PC-3 (cell line): ENCODE measurements at regions not wholly inside any gene's neighbourhood (a gene's known extent, or its start where the extent isn't known, plus 50 kb on each side); places are given as distances from the start of the nearest gene placed in this dataset.

Source experiments
- EZH2 ChIP-seq: fragments of 300-600 bp; sonication (generic); IDR thresholded peaks from one replicate; pipeline ENCODE4 v1.6.1; 2017; ENCODE audit warnings: antibody characterized with exemption, mild to moderate bottlenecking, low read length; ENCODE audit not compliant: unreplicated experiment
- TF ChIP-seq, protein P1 (sequence below): fragments of 300-600 bp; sonication (generic); conservative IDR thresholded peaks from 2 replicates; pipeline ENCODE4 v1.5.1; 2017; ENCODE audit warnings: antibody characterized with exemption, low read depth, mild to moderate bottlenecking, low read length

DNA sequence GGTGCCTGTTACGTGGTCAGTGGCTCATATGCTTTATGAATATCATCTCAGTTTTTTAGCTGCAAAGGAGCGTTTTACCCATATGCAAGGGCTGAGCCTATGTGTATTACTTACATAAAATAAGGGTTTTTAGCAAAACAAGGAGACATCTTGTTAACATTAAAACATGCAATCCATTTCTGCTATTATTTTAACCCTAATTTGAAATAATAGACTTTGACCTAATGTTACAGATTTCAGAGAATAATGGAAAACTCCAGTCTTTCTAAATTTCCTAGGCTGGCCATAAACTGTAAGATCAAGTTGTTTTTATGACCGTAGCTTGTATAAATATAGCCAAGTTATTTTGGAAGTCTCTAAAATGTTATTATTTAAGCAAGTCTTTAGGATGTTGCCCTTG lies 121.1 kb upstream of the SEMA6A start:
- no peak for TF ChIP-seq EZH2
- TF ChIP-seq, protein P1, sequence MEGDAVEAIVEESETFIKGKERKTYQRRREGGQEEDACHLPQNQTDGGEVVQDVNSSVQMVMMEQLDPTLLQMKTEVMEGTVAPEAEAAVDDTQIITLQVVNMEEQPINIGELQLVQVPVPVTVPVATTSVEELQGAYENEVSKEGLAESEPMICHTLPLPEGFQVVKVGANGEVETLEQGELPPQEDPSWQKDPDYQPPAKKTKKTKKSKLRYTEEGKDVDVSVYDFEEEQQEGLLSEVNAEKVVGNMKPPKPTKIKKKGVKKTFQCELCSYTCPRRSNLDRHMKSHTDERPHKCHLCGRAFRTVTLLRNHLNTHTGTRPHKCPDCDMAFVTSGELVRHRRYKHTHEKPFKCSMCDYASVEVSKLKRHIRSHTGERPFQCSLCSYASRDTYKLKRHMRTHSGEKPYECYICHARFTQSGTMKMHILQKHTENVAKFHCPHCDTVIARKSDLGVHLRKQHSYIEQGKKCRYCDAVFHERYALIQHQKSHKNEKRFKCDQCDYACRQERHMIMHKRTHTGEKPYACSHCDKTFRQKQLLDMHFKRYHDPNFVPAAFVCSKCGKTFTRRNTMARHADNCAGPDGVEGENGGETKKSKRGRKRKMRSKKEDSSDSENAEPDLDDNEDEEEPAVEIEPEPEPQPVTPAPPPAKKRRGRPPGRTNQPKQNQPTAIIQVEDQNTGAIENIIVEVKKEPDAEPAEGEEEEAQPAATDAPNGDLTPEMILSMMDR: no peak
